Glutamatergic neuron (in vitro differentiated cells): ENCODE measurements at regions not wholly inside any gene's neighbourhood (a gene's known extent, or its start where the extent isn't known, plus 50 kb on each side); places are given as distances from the start of the nearest gene placed in this dataset.

Experiments
- DNase-seq: peaks from one replicate; pipeline ENCODE4 v3.0.0; 2022
- H3K27ac Mint-ChIP-seq: one replicate; pipeline ENCODE4 v1.8.0; 2020; ENCODE audit warnings: mild to moderate bottlenecking, mixed read lengths, inconsistent platforms; ENCODE audit not compliant: unreplicated experiment
- H3K27me3 Mint-ChIP-seq: one replicate; pipeline ENCODE4 v1.8.0; 2020; ENCODE audit warnings: mild to moderate bottlenecking, moderate library complexity, mixed read lengths, inconsistent platforms; ENCODE audit not compliant: unreplicated experiment
- H3K36me3 Mint-ChIP-seq: one replicate; pipeline ENCODE4 v1.8.0; 2020; ENCODE audit warnings: mild to moderate bottlenecking, mixed read lengths, inconsistent platforms; ENCODE audit not compliant: unreplicated experiment
- H3K4me1 Mint-ChIP-seq: one replicate; pipeline ENCODE4 v1.8.0; 2020; ENCODE audit warnings: mild to moderate bottlenecking, low read depth, mixed read lengths, inconsistent platforms; ENCODE audit not compliant: unreplicated experiment
- H3K4me3 Mint-ChIP-seq: one replicate; pipeline ENCODE4 v1.8.0; 2020; ENCODE audit warnings: mild to moderate bottlenecking, mixed read lengths, inconsistent platforms; ENCODE audit not compliant: unreplicated experiment
- H3K9me3 Mint-ChIP-seq: one replicate; pipeline ENCODE4 v1.8.0; 2020; ENCODE audit warnings: mild to moderate bottlenecking, moderate library complexity, mixed read lengths, inconsistent platforms; ENCODE audit not compliant: unreplicated experiment
- CTCF ChIP-seq: fragments of 200-600 bp; sonication (generic); IDR thresholded peaks from one replicate; pipeline ENCODE4 v1.5.0; 2021; ENCODE audit not compliant: partially characterized antibody, unreplicated experiment

- Mint-ChIP-seq H3K4me3 (no peak overlapping the region), H3K27me3 (peaks cover 6% of the 10 kb centered on the region), H3K36me3 (no peaks in the 10 kb centered on the region), H3K9me3 (peaks cover 6% of the 10 kb centered on the region), H3K27ac (no peak overlapping the region), H3K4me1 (peaks cover 10% of the 10 kb centered on the region)
- TF ChIP-seq CTCF = no peak
- no peak for DNase-seq
Observed at GRCh38 chr9:129456549-129457324, 164.2 kb downstream of the C9orf50 start.

- peaks cover 5% of the 10 kb centered on the region for H3K9me3 Mint-ChIP-seq
- no peak for TF ChIP-seq CTCF
- peaks cover 7% of the 10 kb centered on the region for H3K4me1 Mint-ChIP-seq
- H3K27ac Mint-ChIP-seq = no peak overlapping the region
- DNase-seq = no peak
- no peak overlapping the region for H3K4me3 Mint-ChIP-seq
- H3K27me3 Mint-ChIP-seq = peaks cover 6% of the 10 kb centered on the region
- H3K36me3 Mint-ChIP-seq = no peaks in the 10 kb centered on the region
Observed at GRCh38 chr9:129455151-129455995, 165.5 kb downstream of the C9orf50 start.

- no peak for DNase-seq
- Mint-ChIP-seq H3K4me1 (peaks cover 7% of the 10 kb centered on the region), H3K4me3 (no peak overlapping the region), H3K27me3 (peaks cover 6% of the 10 kb centered on the region), H3K9me3 (peaks cover 5% of the 10 kb centered on the region), H3K27ac (no peak overlapping the region), H3K36me3 (no peaks in the 10 kb centered on the region)
- TF ChIP-seq CTCF = no peak
Observed at GRCh38 chr9:129454467-129455067, 166.3 kb downstream of the C9orf50 start.

GRCh38 chr9:129453734-129454133 is 167.2 kb downstream of the C9orf50 start:
- Mint-ChIP-seq H3K36me3 (no peaks in the 10 kb centered on the region), H3K4me3 (no peak overlapping the region), H3K27ac (no peak overlapping the region), H3K27me3 (peaks cover 6% of the 10 kb centered on the region), H3K4me1 (peaks cover 7% of the 10 kb centered on the region), H3K9me3 (peaks cover 5% of the 10 kb centered on the region)
- TF ChIP-seq CTCF = no peak
- DNase-seq = no peak

- Mint-ChIP-seq H3K36me3 (no peaks in the 10 kb centered on the region), H3K4me3 (no peak overlapping the region), H3K27ac (no peak overlapping the region), H3K27me3 (peaks cover 5% of the 10 kb centered on the region), H3K4me1 (peaks cover 10% of the 10 kb centered on the region), H3K9me3 (peaks cover 2% of the 10 kb centered on the region)
- no peak for DNase-seq
- TF ChIP-seq CTCF = no peak
Observed at GRCh38 chr9:129451669-129452068, 169.2 kb downstream of the C9orf50 start.
